GM21737 (cell line): ENCODE measurements at regions not wholly inside any gene's neighbourhood (a gene's known extent, or its start where the extent isn't known, plus 50 kb on each side); places are given as distances from the start of the nearest gene placed in this dataset.

ENCODE experiments used
- ATAC-seq: cut with Tn5 transposase; IDR thresholded peaks from one replicate; pipeline ENCODE4 v1.9.1; 2021; ENCODE audit warnings: mild to moderate bottlenecking, moderate library complexity; ENCODE audit not compliant: unreplicated experiment

DNA sequence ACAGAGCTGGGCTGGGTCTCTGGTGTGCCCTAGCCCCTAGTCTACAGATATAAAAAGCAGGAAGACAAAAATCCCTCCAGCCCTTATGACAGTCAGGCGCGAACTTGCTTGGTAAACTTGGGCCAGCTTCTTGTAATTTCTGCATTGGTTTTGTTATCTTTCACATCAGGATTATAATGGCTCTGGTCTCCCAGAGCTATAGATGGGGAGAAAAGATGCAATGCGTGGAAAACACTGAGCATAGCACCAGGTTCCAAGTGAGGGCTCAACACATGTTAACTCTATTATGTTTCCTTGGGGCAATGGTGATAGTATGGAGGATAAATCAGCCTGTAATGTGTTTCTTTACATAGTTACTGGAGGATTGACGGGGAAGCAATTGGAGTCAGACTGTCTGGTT is 246.8 kb upstream of the KCNG1 start:
- no peak for ATAC-seq

DNA sequence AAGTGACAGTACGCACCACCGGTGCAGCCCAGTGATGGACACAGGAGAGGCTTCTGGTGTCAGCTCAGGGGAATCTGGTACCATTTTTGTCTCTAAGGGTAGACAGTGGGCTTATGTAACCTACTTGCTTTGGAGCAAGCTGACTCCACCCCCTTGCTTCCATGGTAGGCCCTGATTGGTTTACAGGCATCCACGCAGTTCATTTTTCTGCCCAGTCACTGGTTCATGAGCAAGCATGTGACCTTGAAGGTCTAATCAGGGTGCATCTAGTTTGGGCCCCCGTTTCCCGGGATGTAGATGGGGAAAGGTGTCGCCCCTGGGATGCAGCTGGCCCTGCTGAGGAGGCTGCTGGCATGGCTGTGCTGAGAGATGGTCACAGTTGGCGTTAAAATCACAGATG is 244.8 kb upstream of the KCNG1 start:
- ATAC-seq = no peak

DNA sequence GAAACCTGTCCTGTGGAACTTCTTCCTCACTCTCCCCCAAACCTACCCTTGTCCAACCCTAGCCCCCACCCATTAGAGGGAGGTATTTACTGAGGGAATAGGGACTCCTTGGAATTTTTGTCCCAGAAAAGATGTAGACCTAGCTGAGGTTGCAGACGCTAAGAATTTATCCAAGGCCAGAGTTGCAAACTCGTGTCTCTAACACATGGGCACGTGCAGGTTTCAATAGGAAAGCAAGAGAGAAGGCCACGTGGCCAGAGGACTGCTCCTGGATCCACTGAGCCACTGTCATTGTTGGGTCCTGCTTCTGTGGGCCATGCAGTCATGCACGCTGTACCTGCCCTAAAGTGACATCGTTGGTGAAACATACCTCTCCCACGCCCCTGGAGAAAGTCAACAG is 243.4 kb upstream of the KCNG1 start:
- ATAC-seq = no peak

DNA sequence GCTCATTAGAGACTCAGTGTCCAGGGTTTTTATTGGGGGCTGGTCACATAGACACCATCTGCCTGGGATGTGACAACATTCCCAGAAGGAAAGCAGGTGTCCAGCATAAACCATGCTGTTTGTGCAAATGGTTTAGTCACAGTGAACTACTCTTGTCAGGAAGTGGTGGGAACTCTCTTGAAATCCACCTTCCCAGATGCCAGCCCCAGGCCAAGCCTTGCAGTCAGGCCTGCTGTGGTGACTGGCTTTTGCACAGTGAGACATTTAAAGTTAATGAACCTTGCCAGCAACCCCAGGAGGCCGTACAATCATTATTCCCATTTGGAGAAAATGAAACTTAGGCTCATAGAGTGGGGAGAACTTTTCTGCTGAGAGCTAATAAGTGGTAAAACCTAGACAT is 242.5 kb upstream of the KCNG1 start:
- ATAC-seq = no peak

DNA sequence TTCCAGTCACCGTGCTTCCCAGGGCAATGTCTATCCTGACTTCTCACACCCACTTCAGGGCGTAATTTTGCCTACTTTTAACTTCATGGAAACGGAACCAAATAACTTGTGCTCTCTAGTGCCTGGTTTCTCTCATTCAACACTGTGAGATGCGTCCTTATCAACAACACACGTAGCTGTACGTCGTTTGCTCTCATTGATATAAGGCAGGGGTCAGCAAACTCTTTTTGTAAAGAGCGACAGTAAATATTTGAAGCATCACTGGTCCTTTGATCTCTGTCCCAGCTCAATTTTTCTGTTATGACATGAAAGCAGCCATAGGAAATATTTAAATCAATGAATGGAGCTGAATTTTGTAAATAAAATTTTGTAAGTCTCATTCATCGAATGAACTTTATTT is 239.3 kb upstream of the KCNG1 start:
- ATAC-seq = no peak

DNA sequence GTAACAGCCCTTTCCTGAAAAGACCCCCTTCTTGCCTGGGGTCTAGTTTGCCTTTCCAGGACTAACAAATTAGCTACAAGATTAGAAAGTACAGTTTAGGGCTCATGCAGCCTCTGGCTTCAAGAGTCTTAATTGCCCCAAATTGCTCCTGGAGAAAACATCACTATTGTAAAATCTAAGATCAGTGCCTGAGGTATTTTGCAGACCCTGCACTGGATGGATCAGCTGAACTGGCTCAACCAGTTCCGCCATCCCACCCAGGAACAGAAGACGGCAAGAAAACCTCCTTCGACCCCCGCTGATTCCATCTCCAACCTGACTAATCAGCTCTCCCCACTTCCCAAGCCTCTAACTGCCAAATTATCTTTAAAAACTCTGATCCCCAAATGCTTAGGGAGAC is 236.5 kb upstream of the KCNG1 start:
- ATAC-seq = no peak

DNA sequence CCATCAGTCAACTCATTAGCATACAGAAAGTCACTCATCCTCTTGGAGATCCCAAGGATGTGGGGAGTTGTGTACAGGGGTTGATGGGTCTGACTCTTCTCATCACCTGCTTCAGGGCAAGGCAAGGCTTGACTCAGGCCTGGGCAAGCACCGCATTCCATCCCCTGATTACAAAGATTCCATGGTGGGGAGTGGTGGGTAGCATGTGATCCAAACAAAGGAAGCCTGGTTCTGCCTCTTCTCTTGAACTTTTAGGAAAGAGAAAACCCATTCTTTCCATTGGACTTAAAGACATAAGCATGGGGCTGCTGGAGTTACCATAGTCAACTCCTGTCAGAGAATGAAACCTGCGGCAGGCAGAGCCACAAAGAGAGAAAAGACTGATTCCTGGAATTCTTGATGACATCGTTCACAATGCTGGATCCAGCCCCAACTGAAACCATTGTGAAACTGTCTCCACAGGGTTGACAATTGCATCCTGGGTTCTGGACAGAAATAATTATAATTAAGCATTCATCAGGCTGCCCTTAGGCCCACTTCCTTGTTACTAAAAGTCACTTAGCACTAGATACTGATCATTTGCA is 235.8 kb upstream of the KCNG1 start:
- ATAC-seq = no peak

DNA sequence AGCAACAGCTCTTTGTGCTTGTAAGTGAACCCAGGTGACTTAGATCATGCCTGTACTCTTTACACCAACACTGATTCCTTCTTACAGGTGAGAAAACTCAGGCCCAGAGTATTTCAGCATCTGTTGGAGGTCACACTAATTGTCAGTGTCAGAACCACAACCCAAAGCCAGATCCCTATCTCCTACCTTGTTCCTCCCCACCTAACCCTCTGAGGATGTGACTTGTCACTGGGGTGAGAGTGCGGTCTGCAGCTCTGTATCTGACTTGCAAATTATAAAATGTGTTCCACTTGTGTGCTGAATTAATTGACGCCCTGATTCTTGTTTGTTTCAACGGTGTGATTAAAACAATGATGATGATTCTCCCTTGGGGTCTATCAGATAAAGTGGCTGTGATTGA is 232.5 kb upstream of the KCNG1 start:
- no peak for ATAC-seq

DNA sequence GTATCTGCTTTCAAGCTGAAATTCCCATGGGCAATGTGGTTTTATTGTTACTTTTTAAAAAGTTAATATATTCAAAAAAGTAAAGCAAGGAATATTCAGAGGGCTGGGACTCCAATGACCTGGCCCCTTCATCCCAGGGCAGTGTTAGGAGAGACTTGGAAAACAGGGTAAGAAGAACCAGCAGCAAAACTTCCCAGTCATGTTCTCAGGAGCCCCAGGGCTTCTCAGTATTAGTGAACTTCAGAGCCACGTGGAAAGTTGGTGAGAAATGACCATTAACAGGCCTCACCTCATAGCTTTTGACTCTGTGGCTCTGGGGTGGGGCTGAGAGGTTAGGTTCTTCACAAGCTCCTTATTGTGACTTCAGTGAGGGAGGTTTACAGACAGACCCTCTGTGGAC is 230.4 kb upstream of the KCNG1 start:
- no peak for ATAC-seq

DNA sequence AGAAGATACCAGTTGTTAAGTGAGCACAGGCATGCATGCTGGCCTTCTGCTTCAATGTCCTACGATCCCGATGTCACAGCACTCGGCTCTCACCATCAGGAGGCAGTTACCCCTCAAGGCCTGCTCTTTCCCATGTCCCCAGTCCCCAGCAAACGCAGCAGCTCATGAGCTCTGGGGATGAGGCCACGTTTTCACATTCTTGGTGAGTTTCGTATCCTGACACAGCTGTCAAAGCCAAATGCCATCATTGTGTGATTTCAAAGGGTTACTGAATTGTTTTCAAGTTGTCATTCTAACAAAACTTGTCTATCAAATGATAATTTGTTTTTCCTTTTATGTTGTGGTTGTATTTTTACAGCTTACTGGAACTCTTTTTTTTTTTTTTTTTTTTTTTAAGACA is 226.9 kb upstream of the KCNG1 start:
- ATAC-seq = no peak

DNA sequence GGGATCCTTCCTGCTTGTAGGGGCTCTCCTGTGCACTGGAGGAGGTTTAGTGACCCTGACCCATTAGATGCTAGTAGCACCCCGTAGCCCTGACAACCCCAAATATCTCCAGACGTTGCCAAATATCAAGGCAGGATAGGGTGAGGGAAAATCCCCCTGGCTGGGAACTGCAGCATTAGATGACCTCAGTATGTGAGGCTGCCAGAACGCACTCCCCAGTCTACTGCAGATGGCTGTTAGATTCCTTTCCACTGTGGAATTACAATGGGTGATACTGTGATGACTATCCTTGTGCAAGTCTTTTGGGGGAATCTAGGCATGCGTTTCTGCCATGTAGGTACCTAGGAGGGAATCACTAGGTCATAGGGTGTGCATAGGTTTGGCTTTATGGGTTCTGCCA is 226.3 kb upstream of the KCNG1 start:
- ATAC-seq = no peak

DNA sequence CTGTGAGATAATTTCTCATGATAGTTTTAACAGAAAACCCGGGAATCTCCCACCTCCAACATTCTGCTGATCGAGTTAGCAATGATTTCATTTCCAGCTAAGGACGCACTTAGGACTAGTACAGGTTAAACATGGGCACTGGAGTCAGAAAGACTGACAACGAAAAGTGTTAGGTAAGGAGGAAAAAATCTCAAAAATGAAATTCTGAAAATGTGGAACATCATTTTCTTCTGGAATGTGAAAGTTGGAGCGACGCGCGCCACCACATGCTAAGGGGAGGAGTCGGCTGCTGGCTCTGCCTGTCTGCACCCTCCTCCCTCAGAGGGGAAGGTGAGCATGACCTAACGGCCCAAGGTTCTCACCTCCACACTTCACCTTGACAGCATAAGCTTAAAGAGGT is 221.6 kb upstream of the KCNG1 start:
- ATAC-seq = no peak

DNA sequence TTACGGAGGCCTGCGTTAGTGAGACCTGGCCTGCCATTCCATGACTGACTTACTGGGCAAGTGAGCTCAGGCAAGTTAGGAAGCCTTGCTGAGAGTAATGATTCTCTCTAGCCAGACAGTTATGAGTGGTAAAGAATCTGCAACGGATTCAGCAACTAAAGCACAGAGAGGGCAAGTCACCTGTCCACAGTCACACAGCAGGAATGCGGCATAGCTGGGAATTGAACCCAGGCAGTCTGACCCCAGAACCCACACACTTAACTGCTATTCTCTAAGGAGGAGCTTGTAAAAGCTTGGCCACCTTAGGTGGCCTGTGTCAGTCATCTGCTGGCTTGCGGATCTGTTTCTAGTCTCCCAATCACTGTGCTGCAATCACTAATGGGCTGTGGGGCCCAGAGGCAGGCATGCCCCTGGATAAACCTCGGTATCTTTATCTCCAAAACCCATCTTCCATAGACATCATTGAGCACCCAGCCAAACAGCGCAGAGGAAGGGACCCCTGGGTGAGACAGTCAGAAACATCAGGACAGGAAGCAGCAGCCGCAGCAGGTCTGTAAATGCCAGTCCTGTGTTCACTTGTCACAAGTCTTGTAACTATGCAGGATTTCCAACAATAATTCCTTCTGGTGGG is 215.9 kb upstream of the KCNG1 start:
- no peak for ATAC-seq

DNA sequence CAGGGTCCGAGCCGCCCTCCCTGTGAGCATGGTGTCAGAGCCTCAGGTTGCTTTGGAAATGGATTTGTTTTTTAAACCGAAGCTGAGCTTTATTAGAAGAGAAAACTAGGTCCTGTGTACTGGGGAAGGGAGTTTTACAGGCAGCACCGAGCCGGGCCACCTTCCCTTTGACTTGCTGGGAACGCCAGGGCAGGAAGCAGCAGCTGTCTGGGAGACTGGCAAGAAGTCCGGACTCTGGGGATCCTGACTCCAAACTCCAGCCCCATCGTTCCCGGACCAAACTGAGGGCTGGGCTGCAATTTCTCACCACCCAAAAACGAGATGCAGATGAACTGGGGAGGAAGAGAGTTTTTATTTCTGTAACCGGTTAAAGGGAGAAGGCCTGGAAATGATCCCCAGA is 214.9 kb upstream of the KCNG1 start:
- no peak for ATAC-seq

DNA sequence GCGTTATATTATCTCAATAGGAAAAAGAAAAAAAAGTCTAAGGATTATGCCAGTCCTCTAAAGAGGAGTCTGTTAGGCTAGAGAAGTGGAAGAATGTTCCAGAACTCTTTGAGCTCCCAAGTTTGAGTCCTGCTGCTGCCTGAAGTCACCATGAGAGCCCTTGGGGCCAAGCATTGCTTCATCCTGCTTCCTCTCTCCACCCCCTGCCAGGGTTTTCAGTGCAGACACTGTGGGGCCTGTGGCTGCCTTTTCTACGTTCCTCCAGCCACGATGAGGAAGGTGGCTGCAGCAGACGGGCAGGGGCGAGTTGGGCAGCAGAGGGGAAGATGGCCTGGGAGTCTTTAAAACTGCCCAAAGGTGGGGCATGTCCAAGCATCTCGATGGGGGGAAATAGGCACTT is 214.4 kb upstream of the KCNG1 start:
- no peak for ATAC-seq

DNA sequence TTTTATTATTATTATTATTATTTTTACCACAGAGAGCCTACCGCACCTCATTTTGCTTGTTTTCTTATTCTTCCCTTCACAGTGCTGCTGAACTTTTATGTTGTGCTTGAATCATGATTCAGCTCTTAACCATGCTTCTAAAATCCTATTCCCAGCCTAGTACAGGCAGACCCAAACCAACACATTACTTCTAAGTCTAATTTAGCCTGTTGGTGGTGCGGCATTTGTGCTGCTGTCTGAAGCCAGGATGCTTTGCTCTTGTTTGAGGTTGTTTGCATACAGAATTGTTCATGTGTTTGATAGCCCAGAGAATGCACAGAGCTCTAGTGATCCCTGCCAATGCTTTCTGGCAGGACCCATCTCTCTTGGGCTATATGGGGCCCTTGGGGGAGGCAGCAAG is 213.5 kb upstream of the KCNG1 start:
- no peak for ATAC-seq

DNA sequence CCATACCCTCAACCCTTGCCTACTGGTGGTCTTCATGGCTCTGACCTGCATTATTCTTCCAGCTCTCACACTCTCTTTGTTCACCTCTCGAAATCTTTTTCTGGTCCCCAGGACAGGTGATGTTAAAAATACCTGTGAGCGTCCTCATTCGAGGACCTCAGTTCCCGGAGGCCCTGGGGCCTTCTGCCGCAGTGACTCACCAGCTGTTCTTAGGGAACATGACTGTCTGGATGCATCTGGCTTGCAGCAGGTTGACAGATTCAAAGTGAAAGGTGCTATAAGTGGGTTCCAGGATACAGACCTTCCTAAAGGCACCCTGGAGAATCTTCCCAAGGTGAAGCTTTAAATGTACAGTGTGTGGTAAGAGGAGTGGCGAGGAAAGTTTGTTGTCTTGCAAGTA is 210.4 kb upstream of the KCNG1 start:
- ATAC-seq = no peak

DNA sequence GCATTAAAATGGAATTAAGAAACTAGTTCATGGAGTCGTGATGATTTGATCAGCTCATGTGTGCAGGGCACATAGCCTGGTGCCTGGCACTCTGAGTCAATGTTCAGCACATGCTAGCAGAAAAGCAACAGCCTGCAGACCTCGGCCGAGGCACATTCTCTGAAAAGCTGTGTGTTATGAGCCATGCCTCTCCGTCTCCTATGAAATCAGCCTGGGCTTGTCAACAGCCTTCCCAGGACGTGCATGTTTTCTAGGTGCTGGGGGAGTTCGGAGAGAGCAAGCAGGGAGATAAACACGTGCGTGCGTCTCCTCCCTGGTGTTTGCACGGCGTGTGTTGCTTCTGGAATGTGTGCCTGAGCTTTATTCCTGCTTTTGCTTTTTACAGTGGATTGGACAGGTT is 207.8 kb upstream of the KCNG1 start:
- no peak for ATAC-seq

DNA sequence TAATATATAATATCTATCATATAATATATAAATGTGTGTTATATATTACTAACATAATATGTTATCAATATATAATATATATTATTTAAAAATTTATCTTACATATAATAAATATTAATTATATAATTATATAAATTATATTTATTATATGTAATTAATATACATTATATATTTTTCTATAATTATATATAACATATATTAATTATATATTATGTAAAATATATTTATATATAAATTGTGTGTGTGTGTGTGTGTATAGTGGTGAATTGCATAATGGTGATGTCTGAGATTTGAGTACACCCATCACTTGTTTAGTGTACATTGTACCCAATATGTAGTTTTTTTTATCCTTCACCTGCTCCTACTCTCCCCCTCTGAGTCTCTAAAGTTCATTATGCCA is 205.9 kb upstream of the KCNG1 start:
- ATAC-seq = no peak

DNA sequence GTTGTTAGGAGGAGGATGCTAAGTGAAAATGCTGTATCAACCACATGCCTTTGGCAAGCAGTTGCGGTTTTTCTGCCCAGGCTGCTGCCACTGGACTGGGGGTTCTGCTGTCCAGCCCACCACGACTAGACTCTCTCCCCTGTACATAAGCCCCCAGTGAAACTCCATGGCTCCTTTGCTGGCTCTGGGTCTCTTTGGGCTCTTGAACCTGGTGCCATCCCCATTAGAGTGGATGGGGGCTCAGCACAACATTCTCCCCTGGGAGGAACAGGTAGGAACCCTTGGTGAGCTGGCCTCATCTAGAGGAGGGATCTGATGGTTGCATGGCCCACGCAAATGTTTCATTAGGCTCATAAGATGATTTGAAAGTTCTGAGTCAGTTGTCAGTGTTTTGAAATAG is 204.8 kb upstream of the KCNG1 start:
- no peak for ATAC-seq

DNA sequence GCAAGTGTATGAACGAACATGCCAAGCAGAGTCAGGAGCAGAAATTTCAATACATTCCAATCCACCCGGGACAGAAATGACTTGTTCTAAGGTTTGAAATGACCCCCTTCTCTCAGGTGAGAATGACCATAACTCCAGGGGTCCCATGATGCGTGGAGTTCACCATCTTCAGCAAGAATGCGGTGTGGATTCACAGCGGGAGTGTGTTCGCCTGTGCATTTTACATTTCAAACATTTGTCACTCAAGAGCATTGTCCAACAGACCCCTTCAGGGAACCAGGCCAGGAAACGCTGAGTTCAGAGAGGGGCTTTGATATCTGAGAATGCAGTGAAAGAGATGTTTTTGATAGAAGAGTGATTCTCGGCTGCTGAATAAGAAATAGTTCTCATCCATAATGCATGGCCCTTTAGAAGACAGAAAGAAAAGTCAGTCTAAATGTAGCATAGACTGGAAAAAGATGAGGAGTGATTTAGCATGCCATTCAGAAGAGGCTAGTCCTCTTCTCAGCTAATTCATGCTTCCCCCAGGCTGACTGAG is 200.3 kb upstream of the KCNG1 start:
- no peak for ATAC-seq

DNA sequence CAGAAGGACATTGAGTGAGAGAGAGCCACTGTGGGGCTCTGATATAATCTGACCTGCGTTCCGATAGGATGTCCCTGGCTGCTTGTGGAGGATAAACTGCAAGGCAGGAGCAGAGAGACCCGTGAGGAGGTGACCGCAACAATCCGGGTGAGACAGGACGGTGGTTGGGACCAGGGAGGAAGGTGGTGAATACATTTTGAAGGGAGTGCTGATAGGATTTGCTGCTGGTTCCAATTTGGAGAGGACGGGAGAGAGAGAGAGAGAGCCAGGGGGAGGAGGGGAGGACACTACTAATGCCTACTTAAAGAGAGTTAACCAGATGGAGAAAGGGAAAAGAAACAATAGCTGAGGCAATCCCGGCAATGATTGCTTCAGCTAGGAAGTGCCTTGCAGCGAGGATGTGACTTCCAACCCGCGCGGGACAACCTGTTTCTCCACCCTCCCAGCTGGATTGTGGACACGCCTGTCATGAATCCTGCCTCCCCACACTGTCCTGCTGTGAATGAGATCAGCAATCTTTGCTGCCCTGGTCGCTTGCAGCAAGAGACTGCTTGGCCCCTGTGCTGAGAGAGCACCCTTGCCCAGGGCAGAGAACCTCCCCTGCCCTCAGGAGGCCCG is 199.0 kb upstream of the KCNG1 start:
- ATAC-seq = no peak

DNA sequence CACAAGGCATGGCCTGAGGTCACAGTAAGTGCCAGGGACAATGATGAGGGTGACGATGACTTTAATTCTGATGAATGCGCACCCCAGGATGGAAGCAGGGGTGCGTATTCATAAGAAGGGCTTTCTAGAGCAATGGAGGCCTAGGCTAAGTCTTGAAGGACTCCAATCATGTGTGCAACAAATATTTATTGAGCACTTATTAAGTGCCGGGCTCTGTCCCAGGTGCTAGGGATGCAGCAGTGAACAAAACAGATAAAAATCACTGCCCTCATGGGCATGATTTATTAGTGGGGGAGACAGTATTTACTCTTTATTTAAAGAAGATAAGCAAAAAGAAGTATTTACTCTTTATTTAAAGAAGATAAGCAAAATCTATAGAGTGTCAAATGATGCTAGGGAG is 198.2 kb upstream of the KCNG1 start:
- no peak for ATAC-seq
